HepG2 (cell line): ENCODE measurements at regions not wholly inside any gene's neighbourhood (a gene's known extent, or its start where the extent isn't known, plus 50 kb on each side); places are given as distances from the start of the nearest gene placed in this dataset.

Experiments used
- ATAC-seq: fragments of 200-7000 bp; cut with Tn5 transposase; 3 replicates; pipeline ENCODE4 v1.9.1; 2020; ENCODE audit warnings: mild to moderate bottlenecking, moderate library complexity
- BruUV-seq: library from RNA; stranded (reverse); fragments of 400-500 nt; replicated peaks from 2 replicates; lab custom pipeline; 2021; lab: Mats Ljungman, UMichigan
- CTCF ChIA-PET: fragments of 300-600 bp; formaldehyde crosslinking; extraction: SDS; loops from one replicate; lab custom pipeline; 2021; ENCODE audit warnings: low total read pairs, inconsistent platforms, low intra/inter-chr PET ratio; lab: Yijun Ruan, JAX
- POLR2A ChIA-PET: fragments of 350-600 bp; sonication (Branson Sonifier 250); formaldehyde crosslinking; loops from one replicate; lab custom pipeline; 2020; ENCODE audit warnings: antibody characterized with exemption, inconsistent platforms; lab: Yijun Ruan, JAX
- DNase-seq: peaks from one replicate; pipeline ENCODE4 v3.0.0-alpha.2; 2015; ENCODE audit warnings: low spot score
- FAIRE-seq: peaks from 3 replicates; lab custom pipeline; 2011; peaks lifted over from hg19 to GRCh38; lab: Jason Lieb, UNC
- H2AFZ ChIP-seq: one replicate; pipeline ENCODE4 v1.6.1; 2011; ENCODE audit warnings: low read length, inconsistent platforms
- H3K27ac ChIP-seq: fragments of 300-600 bp; 3 replicates; pipeline ENCODE4 v1.8.0; 2011; ENCODE audit warnings: mixed run types, mild to moderate bottlenecking, mixed read lengths, low read length, inconsistent platforms; ENCODE audit not compliant: insufficient read depth; ENCODE audit errors: extremely low read length
- H3K27me3 ChIP-seq, 2 experiments: fragments of 200-600 bp in 1 of 2; 2 replicates in 1 of 2; 3 replicates in 1 of 2; pipeline versions ENCODE4 v1.6.0 to v1.8.0; 2011; ENCODE audit warnings: low read length in 2 of 2, mild to moderate bottlenecking in 2 of 2, moderate library complexity in 2 of 2, inconsistent platforms in 1 of 2; ENCODE audit not compliant: insufficient read depth in 2 of 2, control insufficient read depth in 1 of 2
- H3K36me3 ChIP-seq, 2 experiments: fragments of 200-600 bp in 1 of 2; replicated peaks in 1 of 2; 2 replicates in 1 of 2; 3 replicates in 1 of 2; pipeline versions ENCODE4 v1.5.1 to v1.8.0; 2011; ENCODE audit warnings: low read length in 2 of 2, inconsistent platforms in 1 of 2; ENCODE audit not compliant: insufficient read depth in 2 of 2, control insufficient read depth in 1 of 2
- H3K4me1 ChIP-seq: 2 replicates; pipeline ENCODE4 v1.5.1; 2012; ENCODE audit warnings: low read length, inconsistent platforms; ENCODE audit not compliant: insufficient read depth
- H3K4me2 ChIP-seq: 2 replicates; pipeline ENCODE4 v1.6.0; 2011; ENCODE audit warnings: low read depth, low read length, inconsistent platforms
- H3K4me3 ChIP-seq, 3 experiments: fragments of 200-600 bp in 1 of 3; sonication (generic), shearing (Covaris generic) in 1 of 3; replicated peaks in 1 of 3; 2 replicates each; pipeline ENCODE4 v1.5.1; 2011 to 2016; ENCODE audit warnings: low read length in 3 of 3, inconsistent platforms in 2 of 3, low read depth in 2 of 3, mild to moderate bottlenecking in 2 of 3, control low read depth in 1 of 3, mixed read lengths in 1 of 3; ENCODE audit not compliant: insufficient read depth in 1 of 3
- H3K79me2 ChIP-seq: one replicate; pipeline ENCODE4 v1.6.1; 2011; ENCODE audit warnings: low read length, inconsistent platforms; ENCODE audit not compliant: insufficient read depth
- H3K9ac ChIP-seq: 2 replicates; pipeline ENCODE4 v1.6.0; 2011; ENCODE audit warnings: mild to moderate bottlenecking, low read depth, low read length, inconsistent platforms; ENCODE audit not compliant: insufficient read depth
- H3K9me3 ChIP-seq: 2 replicates; pipeline ENCODE4 v1.5.1; 2012; ENCODE audit warnings: mild to moderate bottlenecking, low read length
- H4K20me1 ChIP-seq: 2 replicates; pipeline ENCODE4 v1.6.0; 2011; ENCODE audit warnings: inconsistent platforms, mild to moderate bottlenecking, low read length, moderate library complexity; ENCODE audit not compliant: insufficient read depth
- EED ChIP-seq: sonication (generic); formaldehyde crosslinking; IDR thresholded peaks from 2 replicates; pipeline ENCODE4 v1.5.0; 2020; ENCODE audit warnings: mild to moderate bottlenecking, missing genetic modification reagents
- FOXJ3 ChIP-seq: sonication (generic); formaldehyde crosslinking; IDR thresholded peaks from 2 replicates; pipeline ENCODE4 v1.4.0; 2020; ENCODE audit warnings: missing genetic modification reagents, mild to moderate bottlenecking, borderline replicate concordance
- HOXA7 ChIP-seq: sonication (generic); formaldehyde crosslinking; IDR thresholded peaks from 2 replicates; pipeline ENCODE4 v1.8.1; 2022; ENCODE audit warnings: mild to moderate bottlenecking, missing genetic modification reagents, moderate library complexity
- NFRKB ChIP-seq: fragments of 450-650 bp; IDR thresholded peaks from 2 replicates; pipeline ENCODE4 v1.6.1; 2017
- RXRA ChIP-seq: sonication (generic); formaldehyde crosslinking; IDR thresholded peaks from 2 replicates; pipeline ENCODE4 v1.5.1; 2020; ENCODE audit warnings: missing genetic modification reagents
- SP4 ChIP-seq: sonication (generic); formaldehyde crosslinking; IDR thresholded peaks from 2 replicates; pipeline ENCODE4 v1.8.1; 2023; ENCODE audit warnings: mild to moderate bottlenecking, missing genetic modification reagents
- TGIF2 ChIP-seq: IDR thresholded peaks from 2 replicates; pipeline ENCODE4 v1.6.1; 2016; ENCODE audit warnings: control low read depth, missing compliant biosample characterization
- ZBTB7B ChIP-seq: sonication (generic); formaldehyde crosslinking; IDR thresholded peaks from 2 replicates; pipeline ENCODE4 v1.4.0; 2020; ENCODE audit warnings: missing genetic modification reagents
- ZFY ChIP-seq: sonication (generic); formaldehyde crosslinking; IDR thresholded peaks from 2 replicates; pipeline ENCODE4 v1.4.0; 2020; ENCODE audit warnings: missing genetic modification reagents
- ZNF263 ChIP-seq: sonication (generic); formaldehyde crosslinking; IDR thresholded peaks from 2 replicates; pipeline ENCODE4 v1.4.0; 2020; ENCODE audit warnings: missing genetic modification reagents
- ZNF772 ChIP-seq: sonication (generic); formaldehyde crosslinking; IDR thresholded peaks from 2 replicates; pipeline ENCODE4 v1.5.0; 2020; ENCODE audit warnings: mild to moderate bottlenecking, missing genetic modification reagents
- WGBS: methylation state at CpG from one replicate; pipeline ENCODE4 v1.1.6; 2017; ENCODE audit warnings: low lambda C conversion rate; 5-methylcytosine and 5-hydroxymethylcytosine counted together
- in situ Hi-C: cut with HindIII; loops from 2 replicates; pipeline ENCODE4 v1.10.0; 2017; ENCODE audit warnings: low pct_unique_long_range_greater_than_20kb; ENCODE audit not compliant: extremely low pct_ligation_motif_present
- intact Hi-C: fragments of 100-400 bp; cut with micrococcal nuclease; formaldehyde crosslinking; loops from one replicate; pipeline ENCODE4 v1.10.0; 2022; ENCODE audit not compliant: unreplicated experiment
- TF ChIP-seq, protein P1 (sequence below): sonication (generic); formaldehyde crosslinking; IDR thresholded peaks from 2 replicates; pipeline ENCODE4 v1.9.0; 2022; ENCODE audit warnings: low read depth, missing genetic modification reagents
- TF ChIP-seq, protein P2 (sequence below), 2 experiments: sonication (generic) in 1 of 2; formaldehyde crosslinking in 1 of 2; IDR thresholded peaks; 2 replicates each; pipeline versions ENCODE4 v1.6.1 to v1.9.0; 2014 to 2022; ENCODE audit warnings: antibody characterized with exemption in 1 of 2, borderline replicate concordance in 1 of 2, inconsistent platforms in 1 of 2, low read depth in 1 of 2, missing genetic modification reagents in 1 of 2
- TF ChIP-seq, protein P3 (sequence below): sonication (generic); formaldehyde crosslinking; IDR thresholded peaks from 2 replicates; pipeline ENCODE4 v1.4.0; 2020; ENCODE audit warnings: missing genetic modification reagents
- TF ChIP-seq, protein P4 (sequence below): sonication (generic); formaldehyde crosslinking; IDR thresholded peaks from 2 replicates; pipeline ENCODE4 v1.4.0; 2020; ENCODE audit warnings: missing genetic modification reagents

DNA sequence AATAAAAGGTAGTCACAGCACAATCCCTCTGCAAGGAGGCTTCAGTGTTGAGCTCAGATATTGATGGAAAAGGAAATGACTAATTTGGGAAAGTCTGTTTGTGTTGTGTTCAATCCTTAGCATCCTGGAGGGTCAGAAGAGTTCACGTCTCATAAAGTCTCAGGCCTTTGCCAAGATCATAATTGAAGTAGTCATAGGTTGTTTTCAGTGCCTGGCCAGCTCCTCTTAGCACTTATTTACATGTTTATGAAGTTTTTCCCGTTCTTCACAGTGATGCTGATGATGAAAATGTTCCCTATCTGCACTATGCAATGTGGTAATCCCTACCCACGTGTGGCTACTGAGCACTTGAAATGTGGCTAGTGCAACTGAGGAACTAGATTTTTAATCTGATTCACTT, 61.6 kb upstream of the TGFBR2 start:
- no peaks in the 10 kb centered on the region for H3K79me2 ChIP-seq
- in situ Hi-C loops = no loop called here
- no peak overlapping the region for H3K9ac ChIP-seq
- no peak overlapping the region for H3K4me3 ChIP-seq
- POLR2A ChIA-PET = no interaction called here
- H3K4me2 ChIP-seq = no peak overlapping the region
- no peak for TF ChIP-seq HOXA7 (CRISPR knock-in tag)
- TF ChIP-seq, protein P1, sequence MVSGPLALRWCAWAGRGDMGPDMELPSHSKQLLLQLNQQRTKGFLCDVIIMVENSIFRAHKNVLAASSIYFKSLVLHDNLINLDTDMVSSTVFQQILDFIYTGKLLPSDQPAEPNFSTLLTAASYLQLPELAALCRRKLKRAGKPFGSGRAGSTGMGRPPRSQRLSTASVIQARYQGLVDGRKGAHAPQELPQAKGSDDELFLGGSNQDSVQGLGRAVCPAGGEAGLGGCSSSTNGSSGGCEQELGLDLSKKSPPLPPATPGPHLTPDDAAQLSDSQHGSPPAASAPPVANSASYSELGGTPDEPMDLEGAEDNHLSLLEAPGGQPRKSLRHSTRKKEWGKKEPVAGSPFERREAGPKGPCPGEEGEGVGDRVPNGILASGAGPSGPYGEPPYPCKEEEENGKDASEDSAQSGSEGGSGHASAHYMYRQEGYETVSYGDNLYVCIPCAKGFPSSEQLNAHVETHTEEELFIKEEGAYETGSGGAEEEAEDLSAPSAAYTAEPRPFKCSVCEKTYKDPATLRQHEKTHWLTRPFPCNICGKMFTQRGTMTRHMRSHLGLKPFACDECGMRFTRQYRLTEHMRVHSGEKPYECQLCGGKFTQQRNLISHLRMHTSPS (CRISPR knock-in tag) = no peak
- TF ChIP-seq ZFY = no peak
- no peak for TF ChIP-seq NFRKB
- TF ChIP-seq, protein P2, sequence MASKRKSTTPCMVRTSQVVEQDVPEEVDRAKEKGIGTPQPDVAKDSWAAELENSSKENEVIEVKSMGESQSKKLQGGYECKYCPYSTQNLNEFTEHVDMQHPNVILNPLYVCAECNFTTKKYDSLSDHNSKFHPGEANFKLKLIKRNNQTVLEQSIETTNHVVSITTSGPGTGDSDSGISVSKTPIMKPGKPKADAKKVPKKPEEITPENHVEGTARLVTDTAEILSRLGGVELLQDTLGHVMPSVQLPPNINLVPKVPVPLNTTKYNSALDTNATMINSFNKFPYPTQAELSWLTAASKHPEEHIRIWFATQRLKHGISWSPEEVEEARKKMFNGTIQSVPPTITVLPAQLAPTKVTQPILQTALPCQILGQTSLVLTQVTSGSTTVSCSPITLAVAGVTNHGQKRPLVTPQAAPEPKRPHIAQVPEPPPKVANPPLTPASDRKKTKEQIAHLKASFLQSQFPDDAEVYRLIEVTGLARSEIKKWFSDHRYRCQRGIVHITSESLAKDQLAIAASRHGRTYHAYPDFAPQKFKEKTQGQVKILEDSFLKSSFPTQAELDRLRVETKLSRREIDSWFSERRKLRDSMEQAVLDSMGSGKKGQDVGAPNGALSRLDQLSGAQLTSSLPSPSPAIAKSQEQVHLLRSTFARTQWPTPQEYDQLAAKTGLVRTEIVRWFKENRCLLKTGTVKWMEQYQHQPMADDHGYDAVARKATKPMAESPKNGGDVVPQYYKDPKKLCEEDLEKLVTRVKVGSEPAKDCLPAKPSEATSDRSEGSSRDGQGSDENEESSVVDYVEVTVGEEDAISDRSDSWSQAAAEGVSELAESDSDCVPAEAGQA (IDR thresholded peaks at IDR 0.05; ENCODE audit: low read depth) = no peak
- TF ChIP-seq, protein P2 (CRISPR knock-in tag; IDR thresholded peaks at IDR 0.05; ENCODE audit: borderline replicate concordance) = no peak
- no peak for TF ChIP-seq FOXJ3 (CRISPR knock-in tag)
- TF ChIP-seq SP4 (CRISPR knock-in tag) = no peak
- TF ChIP-seq ZNF263 (CRISPR knock-in tag) = no peak
- no peak for TF ChIP-seq ZBTB7B (CRISPR knock-in tag)
- no peak for TF ChIP-seq EED (CRISPR knock-in tag)
- TF ChIP-seq, protein P3, sequence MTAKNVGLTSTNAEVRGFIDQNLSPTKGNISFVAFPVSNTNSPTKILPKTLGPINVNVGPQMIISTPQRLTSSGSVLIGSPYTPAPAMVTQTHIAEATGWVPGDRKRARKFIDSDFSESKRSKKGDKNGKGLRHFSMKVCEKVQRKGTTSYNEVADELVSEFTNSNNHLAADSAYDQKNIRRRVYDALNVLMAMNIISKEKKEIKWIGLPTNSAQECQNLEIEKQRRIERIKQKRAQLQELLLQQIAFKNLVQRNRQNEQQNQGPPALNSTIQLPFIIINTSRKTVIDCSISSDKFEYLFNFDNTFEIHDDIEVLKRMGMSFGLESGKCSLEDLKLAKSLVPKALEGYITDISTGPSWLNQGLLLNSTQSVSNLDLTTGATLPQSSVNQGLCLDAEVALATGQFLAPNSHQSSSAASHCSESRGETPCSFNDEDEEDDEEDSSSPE (CRISPR knock-in tag) = no peak
- TF ChIP-seq RXRA = no peak
- TF ChIP-seq TGIF2 (CRISPR knock-in tag) = no peak
- TF ChIP-seq, protein P4, sequence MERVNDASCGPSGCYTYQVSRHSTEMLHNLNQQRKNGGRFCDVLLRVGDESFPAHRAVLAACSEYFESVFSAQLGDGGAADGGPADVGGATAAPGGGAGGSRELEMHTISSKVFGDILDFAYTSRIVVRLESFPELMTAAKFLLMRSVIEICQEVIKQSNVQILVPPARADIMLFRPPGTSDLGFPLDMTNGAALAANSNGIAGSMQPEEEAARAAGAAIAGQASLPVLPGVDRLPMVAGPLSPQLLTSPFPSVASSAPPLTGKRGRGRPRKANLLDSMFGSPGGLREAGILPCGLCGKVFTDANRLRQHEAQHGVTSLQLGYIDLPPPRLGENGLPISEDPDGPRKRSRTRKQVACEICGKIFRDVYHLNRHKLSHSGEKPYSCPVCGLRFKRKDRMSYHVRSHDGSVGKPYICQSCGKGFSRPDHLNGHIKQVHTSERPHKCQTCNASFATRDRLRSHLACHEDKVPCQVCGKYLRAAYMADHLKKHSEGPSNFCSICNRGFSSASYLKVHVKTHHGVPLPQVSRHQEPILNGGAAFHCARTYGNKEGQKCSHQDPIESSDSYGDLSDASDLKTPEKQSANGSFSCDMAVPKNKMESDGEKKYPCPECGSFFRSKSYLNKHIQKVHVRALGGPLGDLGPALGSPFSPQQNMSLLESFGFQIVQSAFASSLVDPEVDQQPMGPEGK (CRISPR knock-in tag) = no peak
- no peak for TF ChIP-seq ZNF772 (CRISPR knock-in tag)
- no peak overlapping the region for H3K27ac ChIP-seq
- intact Hi-C loops = no loop called here
- no peaks in the 10 kb centered on the region for H3K27me3 ChIP-seq
- DNase-seq (no peak), FAIRE-seq (no peak), ATAC-seq (no peak)
- no peaks in the 10 kb centered on the region for H4K20me1 ChIP-seq
- CTCF ChIA-PET = no interaction called here
- no TSS peak for BruUV-seq
- H3K4me1 ChIP-seq = peaks cover 8% of the 10 kb centered on the region
- no peaks in the 10 kb centered on the region for H3K36me3 ChIP-seq
- no peaks in the 10 kb centered on the region for H3K9me3 ChIP-seq
- no peak overlapping the region for H2AFZ ChIP-seq
- 93% methylated on average over 3 of the region's 3 CpGs for WGBS
